H1 (cell line): ENCODE measurements at regions not wholly inside any gene's neighbourhood (a gene's known extent, or its start where the extent isn't known, plus 50 kb on each side); places are given as distances from the start of the nearest gene placed in this dataset.

Experiments used
- ASH2L ChIP-seq: fragments of 200-600, 300-600 bp; sonication (generic); IDR thresholded peaks from one replicate; pipeline ENCODE4 v1.7.1; 2017; ENCODE audit warnings: low read length
- CTCF ChIP-seq, 3 experiments: IDR thresholded peaks; 1 replicate in 2 of 3; 2 replicates in 1 of 3; pipeline versions ENCODE4 v1.5.1 to v1.6.1; 2011; ENCODE audit warnings: low read length in 3 of 3, mild to moderate bottlenecking in 3 of 3, inconsistent platforms in 2 of 3, low read depth in 1 of 3, moderate library complexity in 1 of 3; ENCODE audit not compliant: insufficient read depth in 1 of 3; ENCODE audit errors: control extremely low read depth in 1 of 3
- EP300 ChIP-seq, 2 experiments: IDR thresholded peaks; 1 replicate in 1 of 2; 2 replicates in 1 of 2; pipeline ENCODE4 v1.6.1; 2011 to 2012; ENCODE audit warnings: low read depth in 2 of 2, low read length in 2 of 2, mild to moderate bottlenecking in 2 of 2, borderline replicate concordance in 1 of 2, inconsistent platforms in 1 of 2, moderate library complexity in 1 of 2
- EZH2 ChIP-seq: fragments of 200-600 bp; sonication (generic); IDR thresholded peaks from 2 replicates; pipeline ENCODE4 v1.7.1; 2012; ENCODE audit warnings: low read depth, mild to moderate bottlenecking, moderate library complexity, low read length, inconsistent platforms; ENCODE audit not compliant: severe bottlenecking
- POLR2AphosphoS5 ChIP-seq: IDR thresholded peaks from 2 replicates; pipeline ENCODE4 v1.6.1; 2011; ENCODE audit warnings: low read depth, low read length
- SIN3A ChIP-seq, 2 experiments: IDR thresholded peaks in 1 of 2; conservative IDR thresholded peaks in 1 of 2; 2 replicates each; pipeline ENCODE4 v1.6.1; 2011 to 2012; ENCODE audit warnings: low read length in 2 of 2, improper control_type of control experiment in 1 of 2, low read depth in 1 of 2, mild to moderate bottlenecking in 1 of 2
- SIX5 ChIP-seq: IDR thresholded peaks from 2 replicates; pipeline ENCODE4 v1.6.1; 2011; ENCODE audit warnings: mild to moderate bottlenecking, low read depth, low read length
- TAF1 ChIP-seq: IDR thresholded peaks from 2 replicates; pipeline ENCODE4 v1.6.1; 2011; ENCODE audit warnings: mild to moderate bottlenecking, low read depth, low read length

DNA sequence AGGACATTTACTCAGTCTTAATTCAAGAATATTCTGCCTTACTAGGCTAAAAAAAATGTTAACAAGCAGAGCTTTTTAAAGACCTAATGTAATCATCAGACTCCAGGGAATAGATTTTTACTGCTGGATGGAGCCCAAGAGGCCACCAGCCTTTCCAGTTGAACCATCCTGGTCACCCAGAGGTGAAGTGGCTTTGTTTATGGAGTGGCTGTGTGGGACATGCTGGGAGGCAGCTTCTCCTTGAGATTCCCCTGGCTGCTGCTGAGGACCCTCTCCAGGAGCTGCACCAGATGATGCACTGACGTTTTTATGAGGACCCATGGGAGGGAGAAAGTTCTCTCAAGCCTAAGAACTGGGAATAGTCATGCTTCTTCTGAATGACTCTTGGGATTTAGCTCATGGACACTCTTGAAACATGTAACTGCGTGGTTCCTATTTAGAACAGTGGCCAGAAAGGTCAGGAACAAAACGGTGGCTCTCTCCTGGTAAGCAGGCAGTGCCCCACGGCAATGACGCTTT is 205.9 kb upstream of the MIR17HG start:
- TF ChIP-seq CTCF (IDR thresholded peaks at IDR 0.05; ENCODE audit: control extremely low read depth in 1 of 3, insufficient read depth in 1 of 3, low read depth in 1 of 3, low read length in 3 of 3) (no peak), SIX5 (no peak), POLR2AphosphoS5 (no peak), SIN3A (conservative IDR thresholded peaks at IDR 0.05 in 1 of 2, IDR thresholded peaks at IDR 0.05 in 1 of 2; ENCODE audit: low read depth in 1 of 2, low read length in 2 of 2) (no peak), ASH2L (no peak), TAF1 (no peak), EP300 (IDR thresholded peaks at IDR 0.05; ENCODE audit: borderline replicate concordance in 1 of 2, low read depth in 2 of 2, low read length in 2 of 2) (no peak), EZH2 (no peak)
